ENCODE measurements at regions not wholly inside any gene's neighbourhood (a gene's known extent, or its start where the extent isn't known, plus 50 kb on each side); places are given as distances from the start of the nearest gene placed in this dataset.
"Not testable (repeated sequence)": the region's sequence is repeated elsewhere in the genome, so short reads cannot be mapped to it uniquely, and the experiment has no call there.

DNA sequence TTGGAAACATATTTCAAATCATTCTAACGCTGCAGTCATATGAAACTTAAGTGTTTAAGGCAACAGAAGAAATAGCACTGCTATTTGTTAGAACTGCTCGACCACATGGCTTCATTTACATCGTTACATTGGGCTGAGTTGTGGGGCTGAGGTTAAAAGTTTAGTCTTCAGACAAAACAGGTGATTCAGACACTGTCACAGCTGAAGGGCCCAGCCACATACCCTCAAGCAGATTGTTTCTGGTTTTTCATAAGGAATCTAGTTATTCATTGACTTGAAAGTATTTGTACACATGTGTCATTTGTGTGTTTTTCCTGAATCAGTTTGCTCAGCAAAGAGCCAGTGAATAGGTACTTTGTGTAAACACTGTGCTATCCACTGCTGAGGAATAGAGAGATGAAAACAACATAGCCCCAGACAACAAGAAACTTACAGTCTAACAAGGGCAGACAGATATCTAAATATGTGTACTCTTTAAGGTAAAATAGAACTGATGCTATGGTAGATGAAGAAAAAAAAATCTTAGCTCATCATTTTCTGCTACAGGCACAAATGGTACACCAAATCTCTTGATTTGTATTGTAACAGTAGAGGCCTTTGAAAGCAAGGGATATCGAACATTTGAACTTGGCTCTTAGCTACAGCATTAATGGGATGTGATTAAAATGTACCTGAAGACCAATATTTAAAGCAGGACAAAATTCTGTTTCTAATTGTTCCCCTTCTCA lies 357.6 kb upstream of the RPS23 start:
- DNase-seq: no peak

DNA sequence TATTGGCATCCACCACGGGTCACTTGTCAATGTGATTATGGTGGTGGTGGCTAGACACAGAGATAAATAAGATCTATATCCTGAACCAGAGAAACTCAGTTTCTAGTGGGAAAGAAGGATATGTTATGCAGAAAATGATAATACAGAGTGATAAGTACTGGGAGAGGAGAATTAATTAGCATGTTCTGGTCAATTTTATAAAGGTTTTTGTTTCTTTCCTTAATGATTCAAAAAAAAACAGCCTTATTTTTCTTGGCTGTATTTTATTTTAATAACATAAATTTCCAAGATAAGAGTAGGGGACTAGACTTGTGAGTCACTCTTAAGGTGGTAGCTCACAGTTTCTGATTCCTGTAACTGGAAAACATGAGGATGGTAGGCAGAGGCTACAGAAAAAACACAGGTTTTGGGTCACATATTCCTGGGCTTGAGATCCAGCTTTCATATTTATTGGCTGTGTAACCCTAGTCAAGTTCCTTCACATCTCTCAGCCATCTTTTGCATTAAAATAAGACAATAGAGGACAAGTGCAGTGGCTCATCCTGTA lies 350.3 kb upstream of the RPS23 start:
- DNase-seq: no peak

DNA sequence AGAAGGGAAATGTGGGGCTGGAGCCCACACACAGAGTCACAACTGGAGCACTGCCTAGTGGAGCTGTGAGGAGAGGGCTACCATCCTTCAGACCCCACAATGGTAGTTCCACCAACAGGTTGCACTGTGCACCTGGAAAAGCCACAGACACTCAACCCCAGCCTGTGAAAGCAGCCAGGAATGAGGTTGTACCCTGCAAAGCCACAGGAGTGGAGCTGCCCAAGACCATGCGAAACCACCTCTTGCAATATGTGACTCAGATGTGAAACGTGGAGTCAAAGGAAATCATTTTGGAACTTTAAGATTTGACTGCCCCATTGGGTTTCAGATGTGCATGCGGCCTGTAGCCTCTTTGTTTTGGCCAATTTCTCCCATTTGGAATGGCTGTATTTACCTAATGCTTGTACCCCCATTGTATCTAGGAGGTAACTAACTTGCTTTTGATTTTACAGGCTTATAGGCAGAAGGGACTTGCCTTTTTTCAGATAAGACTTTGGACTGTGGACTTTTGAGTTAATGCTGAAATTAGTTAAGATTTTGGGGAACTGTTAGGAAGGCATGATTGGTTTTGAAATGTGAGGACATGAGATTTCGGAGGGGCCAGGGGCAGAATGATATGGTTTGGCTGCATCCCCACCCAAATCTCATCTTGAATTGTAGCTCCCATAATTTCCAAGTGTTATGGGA lies 348.9 kb upstream of the RPS23 start:
- not testable (repeated sequence) for DNase-seq

DNA sequence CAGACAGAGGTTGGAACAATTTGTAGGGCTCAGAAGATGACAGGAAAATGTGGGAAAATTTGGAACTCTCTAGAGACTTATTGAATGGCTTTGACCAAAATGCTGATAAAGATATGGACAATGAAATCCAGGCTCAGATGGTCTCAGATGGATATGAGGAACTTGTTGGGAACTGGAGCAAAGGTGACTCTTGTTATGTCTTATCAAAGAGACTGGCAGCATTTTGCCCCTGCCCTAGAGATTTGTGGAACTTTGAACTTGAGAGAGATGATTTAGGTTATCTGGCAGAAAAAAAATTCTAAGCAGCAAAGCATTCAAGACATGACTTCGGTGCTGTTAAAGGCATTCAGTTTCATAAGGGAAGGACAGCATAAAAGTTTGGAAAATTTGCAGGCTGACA lies 347.9 kb upstream of the RPS23 start:
- not testable (repeated sequence) for DNase-seq

GRCh38 chr5:82624062-82624461 lies 345.9 kb upstream of the RPS23 start:
- DNase-seq: no peak

DNA sequence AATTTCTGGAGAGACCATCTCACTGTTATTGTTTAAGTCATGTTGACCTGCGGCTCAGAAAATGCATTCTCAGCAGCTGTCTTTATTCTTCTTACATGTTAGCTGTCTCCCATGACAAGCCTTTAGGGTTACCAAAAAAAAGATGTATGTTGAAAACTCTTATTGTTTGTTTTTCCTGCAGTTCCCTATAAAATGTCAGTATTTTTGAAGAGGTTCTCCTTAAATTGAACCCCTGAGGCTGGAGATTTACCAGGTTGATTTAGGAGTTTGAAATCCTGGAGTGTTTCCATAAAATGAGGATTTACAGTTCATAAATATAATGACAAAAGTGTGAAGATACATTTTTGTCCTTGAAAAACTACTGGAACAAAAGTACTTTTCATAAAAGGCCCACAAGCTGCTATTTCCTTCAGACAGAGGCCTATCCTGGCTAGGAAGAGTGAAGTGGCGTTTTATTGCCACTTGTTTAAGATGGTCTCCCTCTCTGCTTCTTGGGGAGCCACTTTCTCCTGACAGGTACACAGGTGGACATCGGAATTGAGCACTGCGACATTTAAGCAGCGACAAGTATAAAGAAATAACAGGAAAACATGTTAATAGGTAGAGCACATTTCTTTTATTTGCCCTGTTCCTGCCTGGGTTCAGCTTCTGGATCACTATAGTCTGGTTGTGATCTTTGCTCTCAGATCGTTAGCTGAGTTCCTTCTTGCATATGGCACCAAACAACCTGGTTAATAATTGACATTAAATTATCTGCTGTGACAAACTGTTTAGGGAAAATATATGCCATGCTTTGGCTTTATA lies 344.8 kb upstream of the RPS23 start:
- no peak for DNase-seq

DNA sequence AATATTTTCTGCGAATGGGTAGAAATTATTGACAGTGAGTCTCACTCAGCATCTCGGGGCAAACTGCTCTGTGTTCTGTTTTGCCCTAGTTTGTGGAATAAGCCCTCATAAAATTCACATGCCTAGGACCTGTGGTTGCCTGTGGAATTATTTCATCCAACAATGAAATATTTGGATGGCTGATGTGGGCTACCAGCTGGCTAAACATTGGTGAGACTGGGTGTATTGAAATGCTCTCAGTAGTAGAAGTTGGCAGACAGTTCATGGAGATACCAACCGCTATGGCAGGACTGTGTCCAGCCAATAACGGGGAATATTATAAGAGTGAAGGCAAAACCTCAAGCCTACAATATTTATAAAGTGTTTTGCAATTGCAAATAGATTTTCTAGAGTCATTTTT lies 344.1 kb upstream of the RPS23 start:
- DNase-seq: no peak

DNA sequence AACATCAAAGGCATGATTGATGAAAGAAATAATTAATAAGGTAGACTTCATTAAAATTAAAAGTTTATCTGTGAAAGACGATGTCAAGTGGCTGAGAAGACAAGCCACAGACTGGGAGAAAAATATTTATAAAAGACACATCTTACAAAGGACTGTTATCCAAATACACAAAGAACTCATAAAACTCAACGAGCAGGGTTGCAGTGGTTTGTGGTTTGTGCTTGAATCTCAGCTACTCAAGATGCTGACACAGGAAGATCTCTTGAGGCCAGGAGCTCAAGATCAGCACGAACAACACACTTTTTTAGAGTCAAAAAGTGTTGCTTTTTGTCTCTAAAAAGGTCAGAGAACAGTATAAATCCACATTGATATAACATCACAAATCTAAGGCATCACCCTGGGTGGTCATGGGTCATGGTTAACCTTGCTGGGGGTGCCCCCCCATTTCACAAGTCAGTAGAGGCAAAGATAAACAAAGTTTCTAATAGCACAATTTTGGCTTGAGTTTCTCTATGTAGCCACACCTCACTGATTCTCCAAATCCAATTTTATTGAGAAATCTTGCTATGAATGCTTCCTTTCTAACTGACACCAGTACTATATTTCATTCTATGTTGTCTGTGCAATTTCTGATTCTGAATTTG lies 342.9 kb upstream of the RPS23 start:
- DNase-seq: no peak

DNA sequence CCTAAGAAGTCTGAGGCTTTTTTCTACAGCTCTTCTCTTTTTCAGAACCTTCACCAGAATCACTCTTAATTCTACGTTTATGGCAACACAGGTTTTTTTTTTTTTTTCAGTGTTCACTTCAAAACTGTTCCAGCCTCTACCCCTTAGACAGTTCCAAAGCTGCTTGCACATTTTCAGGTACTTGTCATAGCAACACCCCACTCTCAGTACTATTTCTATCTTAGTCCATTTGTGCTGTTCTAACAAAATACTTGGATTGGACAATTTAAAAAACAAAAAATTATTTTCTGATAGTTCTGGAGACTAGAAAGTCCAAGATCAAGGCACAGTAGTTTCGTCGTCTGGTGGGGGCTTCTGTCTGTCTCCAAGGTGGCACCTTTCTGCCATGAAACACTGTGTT lies 340.9 kb upstream of the RPS23 start:
- no peak for DNase-seq

DNA sequence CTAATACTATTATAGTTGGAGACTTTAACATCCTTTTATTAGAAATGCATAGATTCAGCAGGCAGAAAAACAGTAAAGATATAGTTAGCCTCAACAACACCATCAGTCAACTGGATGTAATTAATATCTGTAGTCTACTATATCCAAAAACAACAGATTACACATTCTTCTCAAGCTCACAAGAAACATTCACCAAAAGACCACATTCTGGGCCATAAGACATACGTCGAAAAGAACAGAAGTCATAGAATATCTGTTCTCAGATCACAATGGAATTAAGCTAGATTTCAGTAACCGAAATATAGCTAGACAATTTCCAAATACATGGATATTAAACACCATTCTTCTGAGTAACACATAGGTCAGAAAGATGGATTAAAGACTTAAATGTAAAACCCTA lies 336.6 kb upstream of the RPS23 start:
- DNase-seq: no peak

GRCh38 chr5:82613891-82614290 lies 335.7 kb upstream of the RPS23 start:
- no peak for DNase-seq

GRCh38 chr5:82610686-82611085 lies 332.5 kb upstream of the RPS23 start:
- DNase-seq: no peak

DNA sequence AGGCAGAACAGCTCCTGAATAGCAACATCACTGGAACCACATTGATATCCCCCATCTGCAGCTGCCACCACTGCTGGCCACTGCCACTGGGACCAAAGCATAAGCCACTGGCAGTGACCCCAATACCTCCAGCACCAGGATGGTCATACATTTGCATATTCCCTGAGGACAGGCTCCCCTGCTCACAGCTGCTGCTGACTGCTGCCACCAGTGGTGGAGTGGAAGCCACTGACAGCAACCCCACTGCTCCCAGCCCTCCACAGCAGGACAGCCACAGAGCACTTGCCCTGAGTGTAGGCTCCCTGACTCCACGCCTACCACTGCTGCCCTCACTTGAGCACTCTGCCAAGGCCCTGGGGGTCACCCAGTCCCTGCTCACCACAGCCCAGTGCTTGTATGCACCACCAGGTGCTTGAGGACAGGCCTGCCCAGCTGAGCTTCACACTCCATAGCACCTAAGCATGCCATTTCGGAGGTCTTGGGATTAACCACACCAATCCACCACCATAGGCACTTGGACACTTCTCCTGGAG lies 327.4 kb upstream of the RPS23 start:
- DNase-seq: no peak

GRCh38 chr5:82603033-82603987 lies 325.2 kb upstream of the RPS23 start:
- DNase-seq: no peak

DNA sequence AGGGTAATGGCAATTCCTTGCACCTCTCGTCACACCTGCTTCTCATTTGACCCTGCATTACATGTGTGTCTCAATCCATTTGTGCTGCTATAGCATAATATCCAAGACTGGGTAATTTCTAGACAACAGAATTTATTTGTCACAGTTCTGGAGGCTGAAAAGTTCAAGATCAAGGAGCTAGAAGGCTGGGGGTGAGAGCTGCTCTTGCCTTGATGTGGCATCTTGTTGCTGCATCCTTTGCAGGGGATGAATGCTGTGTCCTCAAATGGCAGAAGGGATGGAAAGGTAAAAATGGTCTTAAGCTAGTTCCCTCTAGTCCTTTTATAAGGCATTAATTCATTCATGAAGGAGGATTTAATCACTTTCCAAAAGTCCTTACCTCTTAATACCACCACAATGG lies 323.7 kb upstream of the RPS23 start:
- DNase-seq: no peak

DNA sequence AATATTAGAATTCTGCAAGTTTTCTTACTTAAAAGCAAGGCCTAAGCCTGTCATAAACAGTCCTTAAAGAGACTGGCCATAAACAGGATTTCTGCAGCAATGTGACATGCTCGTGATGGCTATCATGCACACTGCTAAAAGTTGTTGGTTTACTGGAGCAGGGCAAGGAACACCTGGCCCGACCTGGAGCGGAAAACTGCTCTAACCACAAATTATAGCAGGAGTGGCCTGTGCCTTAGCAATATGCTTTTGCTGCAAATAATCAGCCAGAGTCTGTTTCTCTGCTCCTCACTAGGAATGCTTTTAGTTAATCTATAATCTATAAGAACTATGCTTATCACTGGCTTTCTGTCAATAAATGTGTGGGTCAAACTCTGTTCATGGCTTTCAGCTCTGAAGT lies 322.9 kb upstream of the RPS23 start:
- no peak for DNase-seq

DNA sequence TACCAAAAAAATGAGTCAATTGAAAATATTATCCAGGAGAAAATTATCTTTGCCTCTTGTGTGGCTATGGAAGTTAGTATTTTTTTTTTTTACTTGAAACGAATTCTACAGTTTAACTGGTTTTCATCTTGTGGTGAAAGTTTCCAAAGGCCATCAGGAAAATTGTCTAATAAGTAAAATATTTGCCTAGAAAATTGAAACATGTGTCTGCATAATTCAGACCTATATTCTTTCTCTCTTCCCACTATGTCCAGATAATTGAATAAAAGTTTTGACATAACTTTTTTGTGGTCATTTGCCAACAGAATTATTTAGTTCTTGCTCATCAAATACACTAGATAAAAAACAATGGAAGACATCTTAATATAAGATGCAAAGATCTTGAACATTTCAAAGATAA lies 321.5 kb upstream of the RPS23 start:
- no peak for DNase-seq

- DNase-seq: no peak
These were observed 320.9 kb upstream of the RPS23 start for GRCh38 chr5:82599030-82599429.

DNA sequence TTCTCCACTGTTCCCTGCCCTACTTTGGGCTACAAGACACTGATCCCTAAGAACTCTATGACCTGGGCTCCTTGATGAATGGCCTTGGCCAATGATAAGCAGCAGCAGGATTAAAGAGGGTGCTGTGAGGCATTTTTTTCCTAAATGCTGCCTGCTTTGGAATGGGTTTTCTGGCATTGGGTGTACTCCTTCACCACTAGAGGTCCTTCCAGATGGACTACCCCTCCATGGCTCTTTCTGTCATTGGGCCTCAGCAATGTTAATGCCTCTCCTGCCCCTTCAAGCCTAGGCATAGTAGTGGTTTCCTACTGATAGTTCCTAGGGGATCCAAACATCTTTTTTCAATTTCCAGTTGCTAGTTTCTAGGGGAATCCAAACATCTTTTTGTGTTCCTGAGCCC lies 319.3 kb upstream of the RPS23 start:
- DNase-seq: no peak

DNA sequence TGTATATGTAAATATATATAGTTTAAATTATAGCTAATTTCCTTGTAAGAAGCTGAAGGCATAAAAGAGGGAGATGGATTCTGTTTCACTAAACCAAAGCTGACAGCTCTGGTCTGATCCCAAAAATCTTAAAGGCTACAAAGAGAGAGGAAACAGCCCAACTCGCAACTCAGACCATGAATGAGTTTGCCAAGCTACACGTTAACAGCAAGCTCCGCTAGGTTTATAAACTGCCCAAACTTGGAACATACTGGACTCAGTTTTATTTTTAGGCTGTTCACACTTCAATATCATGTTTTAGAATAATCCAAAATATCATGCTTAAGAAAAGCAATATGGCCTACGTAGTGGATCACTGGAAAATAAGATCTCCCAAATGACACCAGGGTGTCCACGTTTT lies 318.3 kb upstream of the RPS23 start:
- DNase-seq: no peak

DNA sequence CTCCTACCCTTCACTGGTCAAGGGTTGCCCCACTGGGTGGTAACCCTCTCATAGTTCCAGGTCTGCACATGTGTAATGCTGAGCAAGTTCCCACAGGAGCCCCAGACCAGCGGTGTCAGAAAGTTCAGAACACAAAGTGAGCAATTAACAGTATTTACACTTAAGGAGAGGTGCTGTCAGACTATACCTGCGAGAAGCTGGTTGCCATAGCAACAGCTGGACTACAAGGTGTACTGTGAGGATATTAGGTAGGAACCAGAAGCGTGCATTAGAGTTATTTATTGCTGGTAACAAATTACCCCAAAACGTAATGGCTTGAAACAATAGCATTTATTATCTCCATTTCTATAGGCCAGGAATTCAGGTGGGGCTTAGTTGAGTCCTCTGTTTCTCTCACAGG lies 317.0 kb upstream of the RPS23 start:
- no peak for DNase-seq

GRCh38 chr5:82594097-82594496 lies 315.9 kb upstream of the RPS23 start:
- DNase-seq: no peak

All from NCI-H1092 treated with DMSO at 0.1 percent for 48 hours (cell line).